OCI-LY3 (cell line): ENCODE measurements at regions not wholly inside any gene's neighbourhood (a gene's known extent, or its start where the extent isn't known, plus 50 kb on each side); places are given as distances from the start of the nearest gene placed in this dataset.

ENCODE experiments used
- CTCF ChIP-seq: fragments of 200-600, 300-600 bp; sonication (generic); IDR thresholded peaks from 2 replicates; pipeline ENCODE4 v1.5.1; 2014; ENCODE audit warnings: antibody characterized with exemption, low read length, low read depth
- EZH2phosphoT487 ChIP-seq: fragments of 200-600 bp; shearing (Covaris generic); IDR thresholded peaks from 2 replicates; pipeline ENCODE4 v1.6.1; 2018; ENCODE audit warnings: antibody characterized with exemption, mixed run types, low read depth

GRCh38 chr15:81506071-81506470 lies 132.1 kb upstream of the TMC3 start:
- TF ChIP-seq CTCF: no peak
- no peak for TF ChIP-seq EZH2phosphoT487
